ENCODE measurements at regions not wholly inside any gene's neighbourhood (a gene's known extent, or its start where the extent isn't known, plus 50 kb on each side); places are given as distances from the start of the nearest gene placed in this dataset.

GRCh38 chr10:130769146-130770017 is 542.1 kb downstream of the TCERG1L start:
- no peak for TF ChIP-seq CTCF (IDR thresholded peaks at IDR 0.05)
- Histone ChIP-seq H3K36me3 (no peaks in the 10 kb centered on the region), H3K9me3 (no peaks in the 10 kb centered on the region), H3K27me3 (peaks cover 11% of the 10 kb centered on the region), H3K4me3 (ENCODE audit: low read depth in 1 of 2, low read length in 1 of 2) (no peak overlapping the region), H3K4me1 (ENCODE audit: control insufficient read depth in 1 of 2, insufficient read depth in 1 of 2, low read depth in 1 of 2, low read length in 1 of 2) (no peaks in the 10 kb centered on the region), H3K27ac (no peak overlapping the region)

- H3K36me3 ChIP-seq: no peaks in the 10 kb centered on the region
- no peak overlapping the region for H3K4me3 ChIP-seq (ENCODE audit: low read depth in 1 of 2, low read length in 1 of 2)
- no peaks in the 10 kb centered on the region for H3K4me1 ChIP-seq (ENCODE audit: control insufficient read depth in 1 of 2, insufficient read depth in 1 of 2, low read depth in 1 of 2, low read length in 1 of 2)
- no peaks in the 10 kb centered on the region for H3K9me3 ChIP-seq
- H3K27ac ChIP-seq: no peak overlapping the region
- no peak for TF ChIP-seq CTCF (IDR thresholded peaks at IDR 0.05)
- peaks cover 14% of the 10 kb centered on the region for H3K27me3 ChIP-seq
These were observed 541.4 kb downstream of the TCERG1L start for GRCh38 chr10:130770018-130770630.

GRCh38 chr10:130771491-130771946 is 540.0 kb downstream of the TCERG1L start:
- Histone ChIP-seq H3K4me1 (ENCODE audit: control insufficient read depth in 1 of 2, insufficient read depth in 1 of 2, low read depth in 1 of 2, low read length in 1 of 2) (no peaks in the 10 kb centered on the region), H3K9me3 (no peaks in the 10 kb centered on the region), H3K4me3 (ENCODE audit: low read depth in 1 of 2, low read length in 1 of 2) (no peak overlapping the region), H3K27me3 (peaks cover 14% of the 10 kb centered on the region), H3K36me3 (no peaks in the 10 kb centered on the region), H3K27ac (no peak overlapping the region)
- TF ChIP-seq CTCF (IDR thresholded peaks at IDR 0.05): no peak

- H3K4me1 ChIP-seq (ENCODE audit: control insufficient read depth in 1 of 2, insufficient read depth in 1 of 2, low read depth in 1 of 2, low read length in 1 of 2): no peaks in the 10 kb centered on the region
- no peaks in the 10 kb centered on the region for H3K9me3 ChIP-seq
- no peak overlapping the region for H3K4me3 ChIP-seq (ENCODE audit: low read depth in 1 of 2, low read length in 1 of 2)
- H3K27me3 ChIP-seq: peaks cover 14% of the 10 kb centered on the region
- TF ChIP-seq CTCF (IDR thresholded peaks at IDR 0.05): no peak
- H3K27ac ChIP-seq: no peak overlapping the region
- no peaks in the 10 kb centered on the region for H3K36me3 ChIP-seq
These were observed 539.5 kb downstream of the TCERG1L start for GRCh38 chr10:130772056-130772455.

GRCh38 chr10:130772676-130773075 is 538.8 kb downstream of the TCERG1L start:
- TF ChIP-seq CTCF (IDR thresholded peaks at IDR 0.05): no peak
- no peak overlapping the region for H3K27ac ChIP-seq
- no peaks in the 10 kb centered on the region for H3K9me3 ChIP-seq
- H3K4me1 ChIP-seq (ENCODE audit: control insufficient read depth in 1 of 2, insufficient read depth in 1 of 2, low read depth in 1 of 2, low read length in 1 of 2): no peaks in the 10 kb centered on the region
- no peaks in the 10 kb centered on the region for H3K36me3 ChIP-seq
- peaks cover 14% of the 10 kb centered on the region for H3K27me3 ChIP-seq
- H3K4me3 ChIP-seq (ENCODE audit: low read depth in 1 of 2, low read length in 1 of 2): no peak overlapping the region
